Peyer's patch (tissue), 4 donors: ENCODE measurements at regions not wholly inside any gene's neighbourhood (a gene's known extent, or its start where the extent isn't known, plus 50 kb on each side); places are given as distances from the start of the nearest gene placed in this dataset.

Experiments used
- CTCF ChIP-seq, 6 experiments: fragments of 450-650 bp in 4 of 6; fragments of 200-600 bp in 2 of 6; sonication (generic) in 1 of 6; IDR thresholded peaks; one replicate each; pipeline ENCODE4 v1.5.1; 2017 to 2019; ENCODE audit warnings: antibody characterized with exemption in 6 of 6, mild to moderate bottlenecking in 3 of 6, moderate library complexity in 1 of 6
- POLR2A ChIP-seq, 2 donors: fragments of 450-650 bp; IDR thresholded peaks; one replicate each; pipeline ENCODE4 v1.5.1; 2017; ENCODE audit warnings: antibody characterized with exemption in 2 of 2, mild to moderate bottlenecking in 2 of 2, moderate library complexity in 2 of 2

GRCh38 chr7:12493407-12493806 is 77.1 kb upstream of the SCIN start:
- TF ChIP-seq POLR2A (IDR thresholded peaks at IDR 0.05) = no peak
- no peak for TF ChIP-seq CTCF (IDR thresholded peaks at IDR 0.05)
